HCT116 (cell line): ENCODE measurements at regions not wholly inside any gene's neighbourhood (a gene's known extent, or its start where the extent isn't known, plus 50 kb on each side); places are given as distances from the start of the nearest gene placed in this dataset.

ENCODE experiments used
- CTCF ChIP-seq, 3 experiments: fragments of 200-600 bp in 1 of 3; sonication (generic) in 1 of 3; IDR thresholded peaks in 2 of 3; conservative IDR thresholded peaks in 1 of 3; 2 replicates each; pipeline ENCODE4 v1.5.1; 2012 to 2017; ENCODE audit warnings: low read depth in 2 of 3, low read length in 2 of 3, antibody characterized with exemption in 1 of 3, borderline replicate concordance in 1 of 3, control low read depth in 1 of 3, mild to moderate bottlenecking in 1 of 3, mixed read lengths in 1 of 3, mixed run types in 1 of 3, moderate library complexity in 1 of 3; ENCODE audit not compliant: insufficient read depth in 1 of 3
- EGR1 ChIP-seq: IDR thresholded peaks from 2 replicates; pipeline ENCODE4 v1.6.1; 2012; ENCODE audit warnings: low read depth
- EZH2 ChIP-seq: fragments of 200-600 bp; sonication (generic); IDR thresholded peaks from 2 replicates; pipeline ENCODE4 v1.6.1; 2017; ENCODE audit warnings: antibody characterized with exemption, mixed run types
- JUND ChIP-seq: IDR thresholded peaks from 2 replicates; pipeline ENCODE4 v1.6.1; 2012
- MAX ChIP-seq: IDR thresholded peaks from 2 replicates; pipeline ENCODE4 v1.6.1; 2012
- POLR2A ChIP-seq: IDR thresholded peaks from 2 replicates; pipeline ENCODE4 v1.7.0; 2011; ENCODE audit warnings: borderline replicate concordance; ENCODE audit not compliant: insufficient read depth, insufficient read length; ENCODE audit errors: extremely low read depth
- POLR2AphosphoS5 ChIP-seq: IDR thresholded peaks from 2 replicates; pipeline ENCODE4 v1.6.1; 2011; ENCODE audit warnings: mild to moderate bottlenecking, low read depth, low read length, moderate library complexity

DNA sequence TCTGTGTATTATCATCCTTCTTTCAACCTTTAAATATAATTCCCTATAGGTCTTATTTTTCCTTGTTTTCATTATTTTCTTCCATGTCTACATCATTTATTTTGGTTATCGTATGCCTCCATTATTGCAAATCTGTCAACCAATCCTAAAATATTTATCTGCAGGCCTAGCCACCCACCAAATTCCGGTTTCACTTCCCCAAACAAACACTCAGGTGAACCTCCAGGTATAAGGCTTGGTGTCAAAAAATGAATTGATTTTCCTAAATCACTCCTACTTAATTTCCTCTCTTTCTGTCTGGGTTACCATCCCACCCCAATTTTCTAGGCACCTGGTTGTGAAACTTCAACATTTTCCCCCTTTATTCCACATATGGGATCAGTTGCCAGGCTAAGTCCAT is 111.9 kb upstream of the LINC00305 start:
- TF ChIP-seq EZH2 (no peak), POLR2AphosphoS5 (no peak), CTCF (IDR thresholded peaks at IDR 0.05 in 2 of 3, conservative IDR thresholded peaks at IDR 0.05 in 1 of 3; ENCODE audit: borderline replicate concordance in 1 of 3, insufficient read depth in 1 of 3, low read depth in 2 of 3, low read length in 2 of 3) (no peak), POLR2A (no peak), EGR1 (no peak), JUND (no peak), MAX (no peak)
